AG04450 (cell line): ENCODE measurements at regions not wholly inside any gene's neighbourhood (a gene's known extent, or its start where the extent isn't known, plus 50 kb on each side); places are given as distances from the start of the nearest gene placed in this dataset.

ENCODE experiments used
- CTCF ChIA-PET: fragments of 300-600, 350-600 bp; formaldehyde crosslinking; extraction: SDS; loops from one replicate; lab custom pipeline; 2022; ENCODE audit warnings: antibody characterized with exemption, inconsistent platforms; lab: Charles Lee
- POLR2A ChIA-PET: fragments of 350-600 bp; formaldehyde crosslinking; extraction: SDS; loops from one replicate; lab custom pipeline; 2021; ENCODE audit warnings: antibody characterized with exemption, inconsistent platforms; lab: Yijun Ruan, JAX
- DNase-seq: peaks from one replicate; pipeline ENCODE4 v3.0.0-alpha.2; 2011; ENCODE audit warnings: low read depth, low spot score
- H3K27ac ChIP-seq: one replicate; pipeline ENCODE4 v1.5.1; 2012; ENCODE audit warnings: low read depth, low read length, control low read depth
- H3K27me3 ChIP-seq: one replicate; pipeline ENCODE4 v1.6.0; 2012; ENCODE audit warnings: low read length; ENCODE audit not compliant: control insufficient read depth, insufficient read depth
- H3K4me3 ChIP-seq: 2 replicates; pipeline ENCODE4 v1.5.1; 2011; ENCODE audit warnings: mild to moderate bottlenecking, low read depth, low read length, control low read depth
- H3K9me3 ChIP-seq: 2 replicates; pipeline ENCODE4 v1.5.1; 2012; ENCODE audit warnings: low read length; ENCODE audit not compliant: control insufficient read depth, insufficient read depth
- CTCF ChIP-seq: IDR thresholded peaks from 2 replicates; pipeline ENCODE4 v1.5.1; 2011; ENCODE audit warnings: low read depth, low read length, control low read depth, inconsistent platforms

GRCh38 chr6:11426571-11426970, 111.0 kb upstream of the TMEM170B start:
- Histone ChIP-seq H3K9me3 (no peaks in the 10 kb centered on the region; the same call in 1 of the 2 replicates), H3K4me3 (no peak overlapping the region), H3K27ac (no peak overlapping the region), H3K27me3 (no peaks in the 10 kb centered on the region)
- ChIA-PET POLR2A (no interaction called here), CTCF (interaction anchor here (0.6 kb wide), 1 partner anchor 1469 kb away, joined by 7 read pairs; no protein-coding TSS in a partner anchor)
- no peak for TF ChIP-seq CTCF
- DNase-seq = no peak

- DNase-seq = no peak
- H3K4me3 ChIP-seq = no peak overlapping the region
- TF ChIP-seq CTCF = no peak
- ChIA-PET POLR2A (no interaction called here), CTCF (no interaction called here)
- H3K27ac ChIP-seq = no peak overlapping the region
- H3K27me3 ChIP-seq = no peaks in the 10 kb centered on the region
- no peaks in the 10 kb centered on the region; the same call in 1 of the 2 replicates for H3K9me3 ChIP-seq
Measured at GRCh38 chr6:11425876-11426275, 111.7 kb upstream of the TMEM170B start.

GRCh38 chr6:11425431-11425871, 112.1 kb upstream of the TMEM170B start:
- ChIA-PET CTCF (no interaction called here), POLR2A (no interaction called here)
- H3K27ac ChIP-seq = no peak overlapping the region
- H3K4me3 ChIP-seq = no peak overlapping the region
- DNase-seq = no peak
- H3K27me3 ChIP-seq = no peaks in the 10 kb centered on the region
- no peak for TF ChIP-seq CTCF
- no peaks in the 10 kb centered on the region; the same call in 1 of the 2 replicates for H3K9me3 ChIP-seq

GRCh38 chr6:11424395-11425034, 113.0 kb upstream of the TMEM170B start:
- no peak for DNase-seq
- no peak overlapping the region for H3K27ac ChIP-seq
- H3K27me3 ChIP-seq = no peaks in the 10 kb centered on the region
- no peak for TF ChIP-seq CTCF
- ChIA-PET POLR2A (no interaction called here), CTCF (interaction anchor here (1.0 kb wide), 1 partner anchor 71 kb away, joined by 3 read pairs; no protein-coding TSS in a partner anchor)
- H3K4me3 ChIP-seq = no peak overlapping the region
- H3K9me3 ChIP-seq = no peaks in the 10 kb centered on the region; the same call in 1 of the 2 replicates

- POLR2A ChIA-PET = no interaction called here
- Histone ChIP-seq H3K4me3 (no peak overlapping the region), H3K27me3 (no peaks in the 10 kb centered on the region), H3K9me3 (no peaks in the 10 kb centered on the region; the same call in 1 of the 2 replicates), H3K27ac (no peak overlapping the region)
- CTCF ChIA-PET = interaction anchor here (1.0 kb wide), 1 partner anchor 72 kb away, joined by 3 read pairs; no protein-coding TSS in a partner anchor
- TF ChIP-seq CTCF = no peak
- no peak for DNase-seq
Measured at GRCh38 chr6:11423667-11424066, 113.9 kb upstream of the TMEM170B start.
